G401 (cell line): ENCODE measurements at regions not wholly inside any gene's neighbourhood (a gene's known extent, or its start where the extent isn't known, plus 50 kb on each side); places are given as distances from the start of the nearest gene placed in this dataset.
"Not testable (repeated sequence)": the region's sequence is repeated elsewhere in the genome, so short reads cannot be mapped to it uniquely, and the experiment has no call there.

Experiments used
- DNase-seq: peaks from one replicate; pipeline ENCODE4 v3.0.0-alpha.2; 2015; ENCODE audit warnings: low spot score
- in situ Hi-C: cut with HindIII; loops from 2 replicates; pipeline ENCODE4 v1.10.0; 2016; ENCODE audit warnings: low sequenced_read_pairs, mixed read lengths

- in situ Hi-C loops: no loop called here
- no peak for DNase-seq
Observed at GRCh38 chr18:11512096-11513025, 97.0 kb upstream of the SLC35G4 start.

DNA sequence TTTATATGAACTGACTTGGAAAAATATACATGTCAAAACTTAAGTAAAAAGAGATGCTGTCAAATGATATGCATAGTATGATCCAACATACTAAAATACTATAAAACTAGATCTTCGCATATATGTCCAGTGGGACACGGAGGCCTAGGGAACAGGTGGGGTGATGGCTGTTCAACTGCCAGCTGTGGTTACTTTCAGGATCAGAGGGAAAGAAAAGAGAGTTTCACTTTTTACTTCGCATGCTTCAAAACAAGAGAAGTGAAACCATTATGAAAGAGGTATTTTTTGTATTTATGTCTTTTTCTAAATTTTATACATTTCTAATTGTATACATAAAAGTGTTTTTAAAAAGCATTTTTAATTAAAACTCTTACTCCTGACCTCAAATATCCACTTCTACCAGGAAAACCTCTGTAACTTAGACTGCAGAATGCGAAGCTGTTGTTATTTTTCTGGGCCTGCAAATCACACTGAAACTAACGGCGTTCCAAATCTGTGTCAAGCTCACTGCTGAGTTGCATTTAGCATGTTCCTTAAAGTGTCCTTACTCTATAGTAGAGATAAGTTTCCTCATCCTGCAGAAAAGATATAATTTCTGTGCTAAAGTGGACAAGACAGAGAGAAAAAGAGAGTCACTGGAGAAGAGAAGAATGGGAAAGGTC is 97.8 kb upstream of the SLC35G4 start:
- in situ Hi-C loops: no loop called here

GRCh38 chr18:11506856-11507255 is 102.5 kb upstream of the SLC35G4 start:
- DNase-seq: no peak
- in situ Hi-C loops: no loop called here

More for the DNA sequence above, 97.8 kb upstream of the SLC35G4 start:
- DNase-seq: no peak

DNA sequence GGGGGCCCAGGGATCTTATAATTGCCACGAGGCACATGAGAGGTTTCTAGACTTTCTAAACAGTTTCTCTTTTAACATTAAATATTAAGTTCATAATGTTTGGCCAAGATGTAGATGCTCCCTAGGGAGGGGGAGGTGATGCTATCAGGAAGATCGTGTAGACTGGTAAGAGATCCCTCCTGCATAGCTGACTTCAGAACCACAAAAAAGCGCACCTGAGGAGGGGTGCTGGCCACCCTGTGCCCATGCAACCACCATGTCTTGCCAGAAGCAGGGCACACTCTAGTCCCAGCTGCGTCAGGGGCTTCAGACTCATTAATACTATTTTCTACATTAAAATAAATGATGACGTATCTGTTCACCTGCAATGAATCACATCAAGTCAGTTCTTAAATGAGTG is 103.4 kb upstream of the SLC35G4 start:
- no peak for DNase-seq
- in situ Hi-C loops: no loop called here

- in situ Hi-C loops: no loop called here
- DNase-seq: no peak
Observed at GRCh38 chr18:11504962-11505361, 104.4 kb upstream of the SLC35G4 start.

- in situ Hi-C loops: no loop called here
- DNase-seq: no peak
Observed at GRCh38 chr18:11502368-11502767, 107.0 kb upstream of the SLC35G4 start.

GRCh38 chr18:11501352-11501751 is 108.0 kb upstream of the SLC35G4 start:
- in situ Hi-C loops: no loop called here
- DNase-seq: no peak

- in situ Hi-C loops: no loop called here
- DNase-seq: no peak
Observed at GRCh38 chr18:11500153-11501122, 109.0 kb upstream of the SLC35G4 start.

DNA sequence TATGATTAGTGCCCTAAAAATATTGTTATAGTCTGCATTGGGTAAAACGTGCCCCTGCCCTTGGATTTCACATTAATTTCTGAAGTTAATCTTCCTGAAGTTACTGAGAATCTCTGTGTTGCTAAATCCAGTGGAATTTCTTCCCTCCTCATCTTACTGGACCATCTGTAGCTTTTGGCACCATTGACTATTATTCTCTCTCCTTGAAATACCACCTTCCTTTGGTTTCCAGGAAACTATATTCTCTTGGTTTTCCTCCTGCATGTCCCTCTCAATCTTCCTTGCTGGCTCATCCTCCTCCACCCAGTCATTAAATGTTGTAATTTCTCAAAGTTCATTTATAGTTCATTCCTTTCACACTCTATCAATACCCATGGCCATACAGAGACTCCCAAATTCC is 110.6 kb upstream of the SLC35G4 start:
- in situ Hi-C loops: no loop called here
- no peak for DNase-seq

DNA sequence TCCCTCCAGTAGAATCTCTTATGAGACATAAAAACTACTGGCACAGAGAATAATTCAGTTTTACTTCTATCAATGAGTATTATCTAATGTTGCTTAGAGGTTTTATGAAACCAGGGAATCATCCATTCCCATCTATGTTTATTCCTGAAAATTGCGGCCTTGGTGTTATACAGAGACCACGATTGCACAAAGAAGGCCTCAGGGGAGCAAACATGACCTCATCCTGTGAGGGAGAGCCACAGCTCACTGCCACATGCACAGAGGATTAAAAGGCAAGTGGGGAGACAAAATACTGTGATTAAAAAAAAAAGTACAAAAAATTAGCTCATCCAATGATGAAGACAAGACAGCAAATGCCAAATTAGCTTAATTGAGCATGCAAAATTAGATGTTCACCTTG is 111.8 kb upstream of the SLC35G4 start:
- DNase-seq: no peak
- in situ Hi-C loops: no loop called here

GRCh38 chr18:11496526-11497172 is 112.7 kb upstream of the SLC35G4 start:
- DNase-seq: no peak
- in situ Hi-C loops: no loop called here

DNA sequence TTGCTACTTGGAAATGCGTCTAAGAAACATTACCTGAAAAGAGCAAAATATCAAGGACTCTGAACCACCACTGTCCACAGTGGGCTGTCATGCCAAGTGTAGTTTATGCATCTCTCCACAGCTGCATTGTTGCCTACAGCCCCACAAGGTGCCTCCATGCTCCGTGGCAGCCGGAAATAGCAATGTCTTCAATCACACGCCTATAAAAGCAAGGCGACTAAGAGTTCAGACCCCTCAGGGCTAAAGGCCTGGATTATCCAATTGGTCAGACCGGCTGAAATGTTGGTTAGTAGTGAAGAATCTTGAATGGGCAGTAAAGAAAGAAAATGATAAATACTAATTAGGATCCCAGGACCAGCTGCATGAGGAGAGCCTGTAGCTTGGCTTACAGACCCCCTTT is 114.0 kb upstream of the SLC35G4 start:
- DNase-seq: no peak
- in situ Hi-C loops: no loop called here

- DNase-seq: no peak
- in situ Hi-C loops: no loop called here
Observed at GRCh38 chr18:11494107-11494506, 115.3 kb upstream of the SLC35G4 start.

DNA sequence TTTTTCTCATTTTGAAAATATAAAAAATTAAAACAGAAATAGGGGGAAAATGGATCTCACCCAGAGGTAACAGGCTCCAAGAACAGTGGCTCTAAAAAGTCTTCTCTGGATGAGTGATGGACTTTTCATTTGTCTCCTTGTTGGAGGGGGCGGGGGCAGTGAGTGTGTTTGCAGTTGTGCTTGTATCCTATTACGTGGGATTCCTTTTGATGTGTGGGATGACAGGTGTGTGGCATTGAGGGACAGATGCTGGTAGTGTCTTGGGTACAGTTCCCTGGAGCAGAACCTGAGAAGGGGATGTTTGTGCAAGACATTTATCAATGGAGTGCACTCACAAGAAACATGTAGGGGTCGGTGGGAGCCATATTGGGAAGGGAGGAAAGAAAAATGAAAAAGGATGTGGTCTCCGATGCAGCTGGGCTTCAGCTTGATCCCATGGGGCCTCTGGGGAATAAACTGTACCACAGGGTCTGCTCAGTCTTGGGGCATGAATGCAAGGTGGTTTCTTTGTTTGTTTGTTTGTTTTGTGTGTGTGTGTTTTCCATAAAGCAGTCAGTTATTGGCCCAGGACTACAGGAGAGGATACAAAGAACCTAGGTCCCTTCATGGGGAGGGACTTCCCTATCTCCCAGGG is 120.0 kb upstream of the SLC35G4 start:
- in situ Hi-C loops: no loop called here
- DNase-seq: no peak

DNA sequence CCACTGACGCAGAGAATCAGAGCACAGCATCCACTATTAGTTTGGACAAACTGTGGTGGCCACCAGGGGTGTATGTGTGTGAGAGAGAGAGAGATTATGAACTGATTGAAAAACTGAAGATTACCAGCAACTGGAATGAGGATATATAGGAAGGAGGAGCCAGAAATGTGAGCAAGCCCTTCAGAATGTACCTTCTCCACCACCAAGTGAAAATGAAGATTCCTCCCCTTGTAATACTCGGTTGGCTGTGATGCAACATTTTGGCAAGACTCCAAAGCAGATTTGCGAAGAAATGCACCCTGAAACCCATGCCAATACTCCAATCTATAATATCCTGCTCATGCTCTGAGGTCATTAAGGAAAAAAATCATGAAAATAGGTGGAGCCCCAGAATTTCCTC is 121.2 kb upstream of the SLC35G4 start:
- in situ Hi-C loops: no loop called here
- no peak for DNase-seq

GRCh38 chr18:11487390-11487789 is 122.0 kb upstream of the SLC35G4 start:
- in situ Hi-C loops: no loop called here
- DNase-seq: no peak

- DNase-seq: no peak
Observed at GRCh38 chr18:11482271-11482670, 127.1 kb upstream of the SLC35G4 start.

DNA sequence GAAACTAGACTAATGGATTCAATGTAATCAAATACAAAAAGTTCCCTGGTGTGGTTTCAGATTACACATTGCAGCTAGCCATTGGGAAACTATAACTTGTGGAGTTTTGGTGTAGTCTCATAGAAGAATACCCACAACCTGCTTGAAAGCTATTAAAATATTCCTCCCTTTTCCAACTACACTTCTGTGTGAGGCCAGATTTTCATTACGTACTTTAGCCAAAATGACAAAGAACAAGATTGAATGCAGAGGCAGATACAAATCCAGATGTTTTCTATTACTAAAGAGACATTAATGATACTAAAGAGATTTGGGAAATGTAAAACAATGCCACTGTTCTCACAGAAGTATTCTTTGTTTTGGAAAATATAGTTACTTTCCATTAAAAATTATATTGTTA is 128.7 kb upstream of the SLC35G4 start:
- DNase-seq: no peak
- in situ Hi-C loops: no loop called here

More at GRCh38 chr18:11482271-11482670, 127.1 kb upstream of the SLC35G4 start:
- in situ Hi-C loops: no loop called here

- in situ Hi-C loops, DNase-seq: not testable (repeated sequence)
Observed at GRCh38 chr18:11479031-11479430, 130.4 kb upstream of the SLC35G4 start.
